HL-60/S4 treated with retinoic acid at 250 ng/mL for 4 days and 3 days (cell line): ENCODE measurements at regions not wholly inside any gene's neighbourhood (a gene's known extent, or its start where the extent isn't known, plus 50 kb on each side); places are given as distances from the start of the nearest gene placed in this dataset.
"Not testable (repeated sequence)": the region's sequence is repeated elsewhere in the genome, so short reads cannot be mapped to it uniquely, and the experiment has no call there.

ENCODE experiments used
- in situ Hi-C: fragments of 300-500 bp; cut with MboI; formaldehyde crosslinking; loops from 2 replicates; pipeline ENCODE4 v1.7.0; 2022; ENCODE audit warnings: low sequenced_read_pairs

DNA sequence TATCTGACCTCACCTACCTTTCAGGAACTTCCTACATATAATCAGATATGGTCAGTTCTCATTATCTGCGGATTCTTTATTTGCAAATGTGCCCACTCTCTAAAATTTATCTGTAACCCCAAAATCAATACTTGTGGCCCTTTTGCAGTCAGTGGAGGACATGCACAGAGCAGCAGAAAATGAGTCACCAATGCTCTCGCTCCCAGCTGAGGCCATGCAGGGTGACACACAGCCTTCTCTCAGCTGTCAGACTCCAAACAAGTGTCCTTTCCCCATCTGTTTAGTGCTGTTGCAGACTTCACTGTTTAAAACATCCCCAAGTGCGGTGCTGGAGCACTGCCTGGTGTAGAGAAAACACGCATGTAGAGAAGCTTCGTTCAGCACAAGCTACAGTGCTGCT lies 171.9 kb upstream of the SALL3 start:
- in situ Hi-C loops, result no loop called here

DNA sequence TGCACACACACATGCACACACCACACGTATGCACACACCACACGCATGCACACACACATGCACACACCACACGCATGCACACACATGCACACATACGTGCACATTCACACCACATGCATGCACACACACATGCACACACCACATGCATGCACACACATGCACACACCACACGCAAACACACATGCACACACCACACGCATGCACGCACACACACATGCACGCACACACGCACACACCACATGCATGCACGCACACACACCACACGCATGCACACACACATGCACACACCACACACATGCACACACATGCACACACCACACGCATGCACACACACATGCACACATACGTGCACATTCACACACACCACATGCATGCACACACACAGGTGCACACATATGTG lies 169.8 kb upstream of the SALL3 start:
- in situ Hi-C loops, result no loop called here

DNA sequence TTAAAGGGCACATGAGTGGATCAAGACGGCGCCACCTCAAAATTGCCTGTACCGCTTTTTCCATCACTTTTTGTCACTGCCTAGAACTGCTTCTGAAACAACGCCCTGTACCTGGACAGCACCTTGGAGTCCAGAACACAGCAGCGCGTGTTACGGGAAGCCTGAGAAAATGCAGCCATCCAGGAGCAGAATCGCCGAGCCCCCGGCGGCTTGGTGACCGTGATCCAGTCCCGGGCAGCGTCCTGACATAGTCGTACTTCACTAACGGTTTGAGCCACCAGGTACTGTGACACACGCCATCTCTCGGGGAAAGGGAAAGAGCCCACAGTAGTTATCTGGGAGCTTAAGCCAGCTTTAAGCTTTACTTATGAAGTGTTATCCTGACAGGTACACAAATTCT lies 168.9 kb upstream of the SALL3 start:
- in situ Hi-C loops, result no loop called here

DNA sequence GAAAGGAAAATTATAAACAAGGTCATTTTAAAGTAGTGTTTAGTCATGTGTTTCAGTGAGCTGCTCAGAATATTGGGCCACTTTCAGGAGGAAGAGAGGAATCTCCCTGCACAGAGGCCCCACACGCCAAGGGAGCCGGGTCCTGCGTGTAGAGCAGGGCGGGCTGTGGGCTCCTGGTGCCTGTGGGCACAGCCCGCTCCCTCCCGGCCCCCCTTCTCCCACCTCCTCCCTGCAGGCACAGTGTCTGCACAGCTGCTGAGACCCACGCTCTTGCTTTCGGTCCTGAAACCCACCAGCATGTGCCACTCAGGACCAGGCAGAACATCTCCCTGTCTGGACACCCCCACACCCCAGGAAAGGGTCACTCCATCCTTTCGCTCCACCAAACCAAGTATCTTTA lies 167.6 kb upstream of the SALL3 start:
- in situ Hi-C loops, result no loop called here

DNA sequence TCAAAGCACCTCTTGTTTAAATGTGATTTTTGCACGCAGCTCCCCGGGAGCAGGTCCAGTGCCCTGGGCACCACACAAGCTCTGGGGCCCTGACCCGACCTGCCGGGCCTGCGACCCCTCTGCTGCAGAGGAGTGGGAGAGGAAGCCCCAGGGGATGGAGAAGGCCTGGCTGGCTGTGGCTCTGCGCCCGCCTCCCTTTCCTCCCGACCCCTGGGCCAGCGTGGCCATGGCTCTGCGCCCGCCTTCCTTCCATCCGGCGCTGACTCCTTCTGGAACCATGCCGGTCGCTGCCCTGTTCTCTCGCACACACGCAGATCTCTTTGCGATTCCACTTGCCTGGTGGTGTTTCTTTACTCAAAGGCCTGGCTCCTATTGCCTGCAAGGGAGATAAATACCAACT lies 166.5 kb upstream of the SALL3 start:
- in situ Hi-C loops, result no loop called here

DNA sequence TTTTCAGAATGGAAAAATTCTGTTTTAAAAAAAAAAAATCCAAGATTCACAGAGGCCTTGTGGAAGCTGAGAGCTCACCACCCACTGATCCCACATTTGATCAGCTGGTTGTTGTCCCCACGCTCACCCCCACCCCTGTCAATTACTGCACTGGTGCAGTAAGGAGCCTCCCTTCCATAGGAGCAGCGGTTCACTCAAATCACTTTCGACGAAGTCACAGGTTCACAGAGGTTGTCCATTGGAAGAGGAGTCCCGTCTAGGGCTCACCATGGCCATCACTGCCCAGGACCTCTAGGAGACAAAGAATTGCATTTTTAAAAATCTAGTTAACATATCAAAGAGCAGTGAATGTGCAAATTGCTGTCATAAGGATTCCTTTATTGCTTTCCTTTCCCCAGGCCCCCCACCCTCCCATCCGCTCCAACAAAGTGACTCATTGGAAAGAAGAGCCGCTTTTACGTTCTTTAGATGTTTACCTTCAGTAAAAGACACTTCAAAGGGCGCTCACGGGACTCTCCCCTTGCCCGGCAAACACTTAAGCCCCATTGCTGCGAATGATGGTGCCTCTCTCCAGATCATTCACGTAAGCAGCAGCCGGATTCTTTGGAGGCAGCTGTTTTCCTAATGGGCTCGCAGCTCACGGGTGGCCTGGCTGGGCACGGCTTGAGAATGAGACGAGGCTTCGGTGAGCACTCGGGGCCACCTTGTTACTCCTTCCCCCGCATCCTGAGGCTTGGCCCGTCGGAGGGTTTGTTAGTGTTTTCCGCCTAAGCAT lies 165.5 kb upstream of the SALL3 start:
- in situ Hi-C loops, result no loop called here

DNA sequence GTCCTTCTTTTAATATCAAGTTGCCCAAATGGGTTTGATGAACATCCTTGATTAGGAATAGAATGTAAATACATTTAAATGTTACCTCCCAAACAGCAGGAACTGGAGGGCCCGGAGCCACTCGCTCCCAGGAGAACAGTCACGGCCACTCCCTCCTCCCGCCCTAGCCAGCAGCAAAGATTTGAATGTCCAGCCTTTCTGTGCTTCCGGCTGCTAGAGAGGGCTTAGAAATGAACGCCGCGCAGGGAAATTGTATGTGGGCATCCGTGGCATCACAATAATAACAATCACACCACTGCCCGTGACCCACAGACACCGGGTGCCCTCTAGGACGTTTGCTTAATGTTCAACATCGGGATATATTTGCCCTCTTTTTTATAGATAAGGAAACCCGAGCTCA lies 164.9 kb upstream of the SALL3 start:
- in situ Hi-C loops, result no loop called here

DNA sequence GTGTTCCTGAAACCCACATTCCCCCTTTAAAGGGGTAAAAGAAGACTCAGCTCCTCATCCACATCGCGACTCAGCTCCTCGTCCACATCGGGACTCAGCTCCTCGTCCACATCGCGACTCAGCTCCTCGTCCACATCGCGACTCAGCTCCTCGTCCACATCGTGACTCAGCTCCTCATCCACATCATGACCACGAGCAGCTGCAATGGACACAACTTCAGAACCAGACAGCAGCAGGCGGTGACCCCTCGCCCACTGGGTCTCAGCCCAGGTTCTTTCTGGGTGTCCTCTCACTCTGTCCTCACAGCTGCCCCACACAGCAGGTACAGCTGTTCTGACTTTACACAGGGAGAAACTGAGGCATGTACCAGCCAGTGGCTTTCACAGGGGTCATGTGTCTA lies 163.5 kb upstream of the SALL3 start:
- in situ Hi-C loops, result no loop called here

DNA sequence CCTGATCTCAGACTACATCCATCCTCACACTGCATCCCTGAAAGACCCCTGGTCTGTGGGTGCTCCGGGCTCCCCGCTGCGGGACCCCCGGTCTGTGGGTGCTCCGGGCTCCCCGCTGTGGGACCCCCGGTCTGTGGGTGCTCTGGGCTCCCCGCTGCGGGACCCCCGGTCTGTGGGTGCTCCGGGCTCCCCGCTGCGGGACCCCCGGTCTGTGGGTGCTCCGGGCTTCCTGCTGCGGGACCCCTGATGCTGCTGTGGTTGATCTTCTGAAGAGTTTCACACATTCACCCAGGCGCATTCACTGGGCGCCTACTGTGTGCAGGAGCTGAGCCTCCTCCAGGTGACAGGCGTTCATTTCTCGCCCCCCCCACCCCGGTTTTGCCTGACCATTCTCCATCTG lies 162.7 kb upstream of the SALL3 start:
- in situ Hi-C loops, result no loop called here

DNA sequence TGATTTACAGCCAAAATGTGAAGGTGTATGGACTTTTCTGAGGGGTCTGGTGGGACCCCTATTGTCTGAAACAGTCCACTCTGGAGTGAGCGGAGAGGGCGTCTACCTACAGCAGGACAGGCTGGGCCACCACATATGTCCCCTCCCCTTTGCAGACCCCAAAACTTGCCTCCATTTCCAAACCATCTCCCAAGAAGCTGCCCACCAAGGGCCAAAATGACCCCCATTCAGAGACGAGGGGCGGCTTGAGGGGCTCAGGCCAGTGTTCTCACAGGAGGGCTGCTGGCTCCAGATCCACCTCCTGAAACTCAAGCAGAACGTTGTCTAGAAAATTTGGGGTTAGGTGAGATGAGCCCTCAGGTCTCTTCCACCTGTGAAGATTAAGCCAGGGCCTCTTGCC lies 161.1 kb upstream of the SALL3 start:
- in situ Hi-C loops, result no loop called here

DNA sequence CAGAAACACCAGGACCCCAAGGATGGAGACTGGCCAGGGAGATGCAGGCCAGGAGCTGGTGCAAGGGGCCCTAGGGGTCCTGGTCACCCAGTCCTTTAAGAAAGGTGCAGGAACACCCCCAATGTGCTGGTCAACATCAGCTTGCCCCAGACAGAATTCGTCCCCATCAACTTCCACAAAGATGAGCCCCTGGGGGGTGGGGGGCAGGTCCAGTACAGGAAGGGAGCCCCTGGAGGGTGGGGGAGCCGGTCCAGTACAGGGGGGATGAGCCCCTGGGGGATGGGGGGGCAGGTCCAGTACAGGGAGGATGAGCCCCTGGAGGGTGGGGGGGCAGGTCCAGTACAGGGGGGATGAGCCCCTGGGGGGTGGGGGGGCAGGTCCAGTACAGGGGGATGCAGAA lies 160.7 kb upstream of the SALL3 start:
- in situ Hi-C loops, result no loop called here

DNA sequence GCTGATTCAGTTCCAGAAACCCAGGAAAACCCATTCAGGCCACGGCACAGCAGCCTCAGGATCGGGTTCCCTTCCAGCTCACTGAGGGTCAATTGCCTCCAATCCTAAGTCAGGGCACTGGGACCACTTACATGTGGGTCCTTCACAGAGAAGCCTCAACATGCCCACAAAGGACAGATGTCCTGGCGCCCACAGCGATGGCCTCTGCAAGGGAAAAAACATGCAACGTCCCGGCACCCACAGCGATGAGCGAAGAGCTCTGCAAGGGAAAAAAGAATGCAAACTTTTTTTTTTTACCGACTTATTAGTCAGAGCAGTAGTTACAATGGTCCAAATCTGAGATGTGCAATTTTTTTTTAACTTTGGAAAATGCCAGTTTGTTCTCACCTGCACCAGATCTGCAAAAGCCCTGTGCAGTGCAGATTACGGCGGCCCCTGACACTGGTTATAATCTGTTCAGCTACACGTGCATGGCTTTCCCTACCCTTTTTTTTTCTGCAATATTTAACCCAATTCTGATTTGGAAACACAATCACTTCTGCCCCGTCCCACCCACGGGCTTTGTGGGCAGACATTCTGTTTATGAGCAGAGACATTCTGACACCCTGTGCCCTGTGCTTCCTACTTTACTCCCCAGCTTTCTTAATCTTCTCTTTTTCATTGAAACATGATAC lies 159.3 kb upstream of the SALL3 start:
- in situ Hi-C loops, result no loop called here

DNA sequence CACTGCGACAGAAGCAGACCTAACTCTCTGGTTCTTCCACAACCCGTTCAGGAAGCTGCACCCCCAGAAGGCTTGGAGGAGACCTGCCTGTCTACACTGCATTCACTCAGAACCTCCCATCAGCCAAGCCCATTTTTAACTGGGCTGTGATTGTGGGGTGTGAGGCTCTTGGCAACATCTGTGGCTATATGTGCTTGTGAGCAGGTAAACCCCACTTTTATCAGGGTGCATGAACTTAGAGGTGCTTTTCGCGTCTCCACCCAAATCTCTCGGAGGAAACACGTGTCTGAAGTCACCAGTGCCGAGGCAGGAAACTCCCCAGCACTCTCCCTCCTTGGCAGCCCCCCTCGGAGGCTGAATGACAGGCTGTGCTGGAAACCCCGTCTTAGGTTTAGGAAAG lies 158.2 kb upstream of the SALL3 start:
- in situ Hi-C loops, result no loop called here

DNA sequence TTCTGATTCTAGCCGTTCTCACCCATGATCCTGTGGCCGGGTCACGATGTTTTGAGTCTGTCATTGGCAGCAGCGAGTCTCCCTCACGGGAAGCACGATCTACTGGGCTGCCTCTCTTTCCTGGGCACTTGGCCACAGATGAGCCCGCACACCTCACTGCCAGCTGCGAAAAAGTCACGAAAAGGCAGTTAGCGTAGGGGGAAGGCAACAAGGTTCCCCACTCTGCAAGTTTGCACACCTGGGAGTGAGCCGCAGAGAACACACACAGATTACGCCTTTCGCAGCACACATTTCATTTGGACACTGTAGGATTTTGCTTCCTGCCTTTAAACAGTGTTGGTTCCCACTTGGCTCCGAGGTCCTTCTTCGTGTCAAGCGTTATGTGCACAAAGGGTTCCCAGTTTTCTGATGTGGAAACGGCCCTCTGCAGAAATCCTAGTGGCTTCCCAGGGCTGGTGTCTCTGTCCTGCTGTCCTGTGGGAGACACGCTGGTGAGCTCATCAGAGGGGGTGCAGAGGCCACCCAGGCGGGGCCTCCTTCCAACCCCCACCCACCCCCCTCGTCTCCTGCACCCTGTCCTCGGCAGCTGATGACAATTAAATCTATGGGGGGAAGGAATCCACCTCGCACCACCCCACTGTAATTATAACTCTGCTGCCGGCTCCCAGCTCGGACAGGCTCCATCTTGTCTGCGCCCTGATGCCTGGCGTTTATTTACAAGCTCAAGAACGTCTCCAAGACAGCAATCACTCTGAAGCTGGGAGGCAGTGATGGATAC lies 157.3 kb upstream of the SALL3 start:
- in situ Hi-C loops, result no loop called here

DNA sequence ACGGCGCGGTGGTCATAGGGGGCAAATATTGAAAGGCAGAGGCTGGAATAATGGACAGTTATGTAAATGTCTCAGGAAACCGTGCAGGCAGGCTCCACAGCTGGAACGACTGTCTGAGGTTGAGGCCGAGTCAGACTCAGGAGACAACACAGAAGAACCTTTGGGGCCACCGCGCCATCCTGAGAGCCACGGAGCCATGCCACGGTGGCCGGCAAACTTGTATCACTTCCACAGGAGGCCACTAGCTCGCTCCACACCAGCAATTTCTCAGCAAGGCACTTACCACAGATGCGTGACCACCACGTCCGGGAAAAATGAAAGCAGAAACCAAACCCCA lies 156.7 kb upstream of the SALL3 start:
- in situ Hi-C loops, result no loop called here

DNA sequence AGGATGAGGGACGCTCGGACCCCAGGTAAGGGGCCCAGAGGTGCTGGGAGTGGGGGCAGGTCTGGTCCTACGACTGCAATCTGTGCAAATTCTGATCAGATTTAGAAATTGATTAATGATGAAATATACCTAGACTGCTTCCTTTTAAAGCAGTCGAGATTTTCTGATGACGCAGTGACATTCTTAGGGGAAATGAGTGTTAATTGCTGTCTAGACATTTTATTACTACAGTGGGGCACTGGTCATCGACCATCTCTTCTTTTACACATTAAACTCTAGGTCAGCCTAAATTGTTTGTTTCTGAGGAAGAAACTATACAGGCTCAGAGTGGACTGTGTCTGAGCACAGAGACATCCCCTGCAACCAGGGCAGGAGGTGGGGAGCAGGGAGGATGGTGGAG lies 154.4 kb upstream of the SALL3 start:
- in situ Hi-C loops, result no loop called here

DNA sequence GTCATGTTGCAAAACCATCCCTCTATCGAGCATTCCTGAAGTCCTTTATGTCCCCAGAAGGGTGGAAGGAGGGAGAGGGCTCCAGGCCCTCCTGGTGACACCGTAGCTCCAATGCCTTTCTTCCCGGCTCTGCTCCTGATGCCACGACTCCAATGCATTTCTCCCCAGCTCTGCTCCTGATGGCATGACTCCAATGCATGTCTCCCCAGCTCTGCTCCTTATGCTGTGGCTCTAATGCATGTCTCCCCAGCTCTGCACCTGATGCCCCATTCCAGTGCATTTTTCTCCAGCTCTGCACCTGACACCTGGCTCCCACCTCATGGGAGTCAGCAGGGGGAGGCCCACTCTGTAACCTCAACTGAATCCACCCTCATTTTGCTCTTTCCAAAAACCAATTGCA lies 153.0 kb upstream of the SALL3 start:
- in situ Hi-C loops, result no loop called here

DNA sequence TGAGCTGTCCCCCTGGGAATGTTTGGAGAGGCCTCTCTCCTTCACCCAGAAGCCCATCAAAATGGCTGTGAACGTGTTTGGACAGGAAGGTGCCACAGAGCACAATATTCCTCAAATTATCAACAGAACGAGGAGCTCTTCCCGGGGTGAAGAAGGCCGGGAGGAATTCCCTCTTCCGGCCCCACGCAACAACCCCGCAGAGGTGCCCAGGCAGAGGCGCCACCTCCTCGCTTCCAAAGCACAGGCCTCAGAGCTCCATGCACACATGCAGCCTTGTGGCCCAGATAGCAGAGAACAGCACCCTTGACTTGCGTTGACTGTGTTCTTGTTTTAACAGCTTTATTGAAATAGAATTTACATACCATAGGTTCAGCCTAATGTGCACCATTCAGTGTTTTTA lies 152.5 kb upstream of the SALL3 start:
- in situ Hi-C loops, result no loop called here

DNA sequence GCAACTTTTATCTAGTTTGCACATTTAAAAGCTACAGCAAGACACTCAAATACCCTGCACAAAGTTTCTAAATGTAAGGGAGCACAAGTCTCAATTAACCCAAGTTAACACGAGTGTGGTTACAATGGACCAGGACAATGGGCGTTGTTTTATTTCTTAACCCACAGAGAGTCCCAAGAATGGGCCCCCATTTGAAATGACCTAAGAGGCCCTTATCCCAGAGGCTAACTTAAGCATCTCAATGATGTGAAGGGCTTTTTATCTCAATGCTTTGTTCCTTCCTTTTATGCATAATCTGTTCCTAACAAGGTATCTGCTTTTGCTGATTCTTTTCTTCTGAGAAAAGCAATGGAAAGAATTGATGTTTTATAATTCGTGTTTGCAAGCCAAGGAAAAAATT lies 151.5 kb upstream of the SALL3 start:
- in situ Hi-C loops, result no loop called here

DNA sequence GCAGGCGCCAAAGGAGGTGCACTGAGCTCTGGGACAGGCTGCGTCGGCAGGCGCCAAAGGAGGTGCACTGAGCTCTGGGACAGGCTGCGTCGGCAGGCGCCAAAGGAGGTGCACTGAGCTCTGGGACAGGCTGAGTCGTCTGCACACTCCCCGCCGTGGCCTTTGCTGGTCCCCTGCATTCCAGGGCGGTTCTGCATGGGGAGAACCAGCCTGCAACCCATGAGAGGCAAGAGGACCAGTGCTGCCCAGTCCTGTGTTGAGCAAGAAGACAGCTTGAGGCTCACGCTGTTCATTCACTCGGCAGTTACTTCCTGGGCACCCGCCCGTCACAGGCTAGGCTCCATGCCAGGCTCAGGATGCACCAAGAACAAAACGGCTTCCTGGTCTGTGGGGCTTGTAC lies 150.6 kb upstream of the SALL3 start:
- in situ Hi-C loops, result not testable (repeated sequence)

DNA sequence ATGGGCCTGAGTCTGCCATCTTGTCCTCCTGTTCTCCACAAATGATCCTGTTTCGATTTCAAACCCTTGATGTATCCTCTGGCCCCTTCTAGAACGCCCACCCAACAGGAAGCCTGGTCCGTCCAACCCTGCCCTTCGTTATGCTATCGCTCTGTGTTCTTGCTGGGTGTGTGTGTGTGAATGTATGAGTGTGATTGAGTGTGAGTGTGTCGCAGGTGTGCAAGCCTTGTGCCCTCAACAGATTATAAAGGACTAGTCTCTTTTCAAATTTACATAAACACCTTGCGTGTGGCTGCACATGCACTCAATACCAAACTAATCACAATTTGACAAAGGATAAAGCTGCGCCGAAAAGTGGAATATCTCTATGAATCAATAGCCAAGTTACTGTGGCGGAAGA lies 149.5 kb upstream of the SALL3 start:
- in situ Hi-C loops, result no loop called here

DNA sequence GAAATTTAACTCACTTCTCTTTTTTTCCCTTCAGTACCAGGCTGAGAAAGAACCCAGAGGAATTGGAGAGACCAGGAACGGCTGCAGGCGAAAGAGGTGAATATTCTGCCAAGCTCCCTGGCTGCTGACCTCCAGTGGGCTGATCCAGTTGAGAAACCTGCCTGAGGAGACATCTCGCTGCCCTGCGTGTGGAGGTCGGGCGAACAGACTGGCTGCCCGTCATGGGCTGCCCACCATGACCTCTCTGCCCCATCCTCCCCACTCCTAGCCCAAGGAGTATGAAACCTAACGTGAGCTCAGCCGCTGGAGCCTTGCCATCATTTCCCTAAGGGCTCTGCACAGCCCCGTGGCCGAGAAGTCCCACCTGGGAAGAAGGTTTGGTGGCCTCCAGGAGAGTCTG lies 148.8 kb upstream of the SALL3 start:
- in situ Hi-C loops, result no loop called here
